Mesendoderm (in vitro differentiated cells): ENCODE measurements at regions not wholly inside any gene's neighbourhood (a gene's known extent, or its start where the extent isn't known, plus 50 kb on each side); places are given as distances from the start of the nearest gene placed in this dataset.

ENCODE experiments used
- DNase-seq: peaks from one replicate; pipeline ENCODE4 v3.0.0; 2013
- H2AK5ac ChIP-seq: 2 replicates; pipeline ENCODE4 v1.6.1; 2013; ENCODE audit warnings: low read length, inconsistent platforms
- H2BK120ac ChIP-seq: 2 replicates; pipeline ENCODE4 v1.6.1; 2013; ENCODE audit warnings: low read depth, mild to moderate bottlenecking, low read length, moderate library complexity, mixed read lengths
- H2BK15ac ChIP-seq: replicated peaks from 2 replicates; pipeline ENCODE4 v1.6.1; 2013; ENCODE audit warnings: low read depth, mild to moderate bottlenecking, moderate library complexity
- H2BK5ac ChIP-seq: 2 replicates; pipeline ENCODE4 v1.6.1; 2013; ENCODE audit warnings: low read length, inconsistent platforms
- H3K18ac ChIP-seq: 2 replicates; pipeline ENCODE4 v1.6.1; 2013; ENCODE audit warnings: mild to moderate bottlenecking, low read length, mixed read lengths
- H3K23ac ChIP-seq: one replicate; pipeline ENCODE4 v1.6.1; 2013; ENCODE audit warnings: low read length
- H3K27ac ChIP-seq: 2 replicates; pipeline ENCODE4 v1.5.1; 2013; ENCODE audit warnings: low read depth, mild to moderate bottlenecking, inconsistent platforms, low read length, moderate library complexity
- H3K27me3 ChIP-seq: 2 replicates; pipeline ENCODE4 v1.6.1; 2013; ENCODE audit warnings: low read length, control low read depth, mild to moderate bottlenecking, inconsistent platforms; ENCODE audit not compliant: insufficient read depth, poor library complexity
- H3K36me3 ChIP-seq: 2 replicates; pipeline ENCODE4 v1.6.1; 2013; ENCODE audit warnings: low read length, inconsistent platforms; ENCODE audit not compliant: control insufficient read depth, insufficient read depth
- H3K4ac ChIP-seq: one replicate; pipeline ENCODE4 v1.6.1; 2013; ENCODE audit warnings: low read depth, mild to moderate bottlenecking, low read length, moderate library complexity
- H3K4me1 ChIP-seq: 2 replicates; pipeline ENCODE4 v1.6.1; 2013; ENCODE audit warnings: low read depth, low read length, inconsistent platforms; ENCODE audit not compliant: control insufficient read depth
- H3K4me2 ChIP-seq: 2 replicates; pipeline ENCODE4 v1.6.1; 2013; ENCODE audit warnings: low read length
- H3K4me3 ChIP-seq: 2 replicates; pipeline ENCODE4 v1.5.1; 2013; ENCODE audit warnings: mild to moderate bottlenecking, low read length
- H3K56ac ChIP-seq: one replicate; pipeline ENCODE4 v1.6.1; 2013; ENCODE audit warnings: low read length
- H3K79me1 ChIP-seq: 2 replicates; pipeline ENCODE4 v1.6.1; 2013; ENCODE audit warnings: low read length, inconsistent platforms
- H3K79me2 ChIP-seq: 2 replicates; pipeline ENCODE4 v1.6.1; 2013; ENCODE audit warnings: mild to moderate bottlenecking, low read length; ENCODE audit not compliant: control insufficient read depth, insufficient read depth
- H3K9ac ChIP-seq: 2 replicates; pipeline ENCODE4 v1.6.1; 2013; ENCODE audit warnings: low read length, inconsistent platforms
- H4K5ac ChIP-seq: one replicate; pipeline ENCODE4 v1.6.1; 2013; ENCODE audit warnings: low read length
- H4K8ac ChIP-seq: one replicate; pipeline ENCODE4 v1.6.1; 2013; ENCODE audit warnings: low read depth, mild to moderate bottlenecking, control low read depth, low read length, moderate library complexity
- WGBS: extraction: QIAGEN DNeasy Blood & Tissue Kit; methylation state at CpG from one replicate; pipeline ENCODE4 v1.1.7; 2013; ENCODE audit warnings: low lambda C conversion rate, missing lambda C conversion rate; ENCODE audit not compliant: insufficient coverage; ENCODE audit errors: extremely low coverage; 5-methylcytosine and 5-hydroxymethylcytosine counted together

GRCh38 chr19:30890033-30890432 lies 459.2 kb downstream of the TSHZ3 start:
- Histone ChIP-seq H3K27ac (no peak overlapping the region), H3K4ac (no peak overlapping the region), H2AK5ac (no peak overlapping the region), H3K9ac (no peak overlapping the region), H2BK120ac (no peak overlapping the region), H2BK5ac (no peak overlapping the region), H3K56ac (no peak overlapping the region), H3K36me3 (no peaks in the 10 kb centered on the region), H3K4me2 (no peak overlapping the region), H2BK15ac (no peak overlapping the region), H3K4me1 (peaks cover 2% of the 10 kb centered on the region), H3K18ac (no peak overlapping the region), H4K5ac (no peak overlapping the region), H3K27me3 (no peaks in the 10 kb centered on the region), H3K23ac (no peak overlapping the region), H3K79me2 (no peaks in the 10 kb centered on the region), H3K4me3 (no peak overlapping the region), H3K79me1 (no peaks in the 10 kb centered on the region), H4K8ac (no peak overlapping the region)
- no peak for DNase-seq
- WGBS = no CpG with 5 or more reads among the region's 2 CpGs

- H3K4ac ChIP-seq = no peak overlapping the region
- H3K9ac ChIP-seq = no peak overlapping the region
- H3K4me3 ChIP-seq = no peak overlapping the region
- no peaks in the 10 kb centered on the region for H3K79me2 ChIP-seq
- H3K18ac ChIP-seq = no peak overlapping the region
- no peak overlapping the region for H3K4me2 ChIP-seq
- peaks cover 2% of the 10 kb centered on the region for H3K4me1 ChIP-seq
- no peaks in the 10 kb centered on the region for H3K27me3 ChIP-seq
- H4K8ac ChIP-seq = no peak overlapping the region
- no peak overlapping the region for H3K23ac ChIP-seq
- no peak for DNase-seq
- no peak overlapping the region for H4K5ac ChIP-seq
- H3K27ac ChIP-seq = no peak overlapping the region
- H2BK15ac ChIP-seq = no peak overlapping the region
- H3K79me1 ChIP-seq = no peaks in the 10 kb centered on the region
- WGBS = no CpG with 5 or more reads among the region's 2 CpGs
- H3K56ac ChIP-seq = no peak overlapping the region
- no peak overlapping the region for H2AK5ac ChIP-seq
- H2BK120ac ChIP-seq = no peak overlapping the region
- no peaks in the 10 kb centered on the region for H3K36me3 ChIP-seq
- H2BK5ac ChIP-seq = no peak overlapping the region
Observed at GRCh38 chr19:30888937-30889336, 460.3 kb downstream of the TSHZ3 start.

GRCh38 chr19:30887042-30887441 lies 462.2 kb downstream of the TSHZ3 start:
- Histone ChIP-seq H3K4me1 (peaks cover 2% of the 10 kb centered on the region), H3K56ac (peak overlapping the region; percentile 17), H2BK120ac (no peak overlapping the region), H2BK15ac (no peak overlapping the region), H3K27ac (no peak overlapping the region), H3K4ac (no peak overlapping the region), H3K79me2 (no peaks in the 10 kb centered on the region), H3K27me3 (no peaks in the 10 kb centered on the region), H4K5ac (no peak overlapping the region), H2BK5ac (no peak overlapping the region), H3K18ac (peak overlapping the region; percentile 32), H3K36me3 (no peaks in the 10 kb centered on the region), H3K9ac (no peak overlapping the region), H3K23ac (no peak overlapping the region), H4K8ac (no peak overlapping the region), H3K79me1 (no peaks in the 10 kb centered on the region), H2AK5ac (no peak overlapping the region), H3K4me3 (no peak overlapping the region), H3K4me2 (no peak overlapping the region)
- no CpG with 5 or more reads among the region's 6 CpGs for WGBS
- no peak for DNase-seq

GRCh38 chr19:30886222-30886621 lies 463.0 kb downstream of the TSHZ3 start:
- H2BK5ac ChIP-seq = no peak overlapping the region
- H3K36me3 ChIP-seq = no peaks in the 10 kb centered on the region
- no peaks in the 10 kb centered on the region for H3K79me2 ChIP-seq
- no peak overlapping the region for H2BK15ac ChIP-seq
- no peak overlapping the region for H4K5ac ChIP-seq
- H3K9ac ChIP-seq = no peak overlapping the region
- H3K79me1 ChIP-seq = no peaks in the 10 kb centered on the region
- no peak overlapping the region for H2AK5ac ChIP-seq
- H3K4me3 ChIP-seq = no peak overlapping the region
- H3K4me1 ChIP-seq = peaks cover 2% of the 10 kb centered on the region
- H3K18ac ChIP-seq = no peak overlapping the region
- H3K4ac ChIP-seq = no peak overlapping the region
- H3K27ac ChIP-seq = no peak overlapping the region
- no peak overlapping the region for H3K23ac ChIP-seq
- no peak overlapping the region for H3K4me2 ChIP-seq
- no CpG with 5 or more reads among the region's 7 CpGs for WGBS
- no peak for DNase-seq
- no peak overlapping the region for H2BK120ac ChIP-seq
- peak overlapping the region; percentile 28 for H3K56ac ChIP-seq
- no peaks in the 10 kb centered on the region for H3K27me3 ChIP-seq
- H4K8ac ChIP-seq = no peak overlapping the region

GRCh38 chr19:30884146-30884812 lies 465.0 kb downstream of the TSHZ3 start:
- Histone ChIP-seq H3K4me3 (no peak overlapping the region), H3K23ac (no peak overlapping the region), H3K27me3 (no peaks in the 10 kb centered on the region), H3K27ac (no peak overlapping the region), H2BK15ac (no peak overlapping the region), H3K9ac (no peak overlapping the region), H2BK5ac (no peak overlapping the region), H3K18ac (no peak overlapping the region), H2BK120ac (no peak overlapping the region), H3K4ac (no peak overlapping the region), H3K79me2 (no peaks in the 10 kb centered on the region), H4K8ac (no peak overlapping the region), H2AK5ac (no peak overlapping the region), H3K4me1 (peaks cover 2% of the 10 kb centered on the region), H3K36me3 (no peaks in the 10 kb centered on the region), H3K4me2 (no peak overlapping the region), H3K56ac (no peak overlapping the region), H3K79me1 (no peaks in the 10 kb centered on the region), H4K5ac (no peak overlapping the region)
- WGBS = no CpG with 5 or more reads among the region's 11 CpGs
- peak; percentile 51 for DNase-seq

- Histone ChIP-seq H3K4ac (no peak overlapping the region), H3K79me2 (no peaks in the 10 kb centered on the region), H2BK15ac (no peak overlapping the region), H3K9ac (no peak overlapping the region), H3K4me2 (no peak overlapping the region), H3K56ac (no peak overlapping the region), H3K23ac (no peak overlapping the region), H4K5ac (no peak overlapping the region), H3K4me1 (peaks cover 2% of the 10 kb centered on the region), H3K4me3 (no peak overlapping the region), H3K79me1 (no peaks in the 10 kb centered on the region), H2BK120ac (no peak overlapping the region), H2AK5ac (no peak overlapping the region), H3K27ac (no peak overlapping the region), H3K27me3 (no peaks in the 10 kb centered on the region), H3K36me3 (no peaks in the 10 kb centered on the region), H3K18ac (no peak overlapping the region), H2BK5ac (no peak overlapping the region), H4K8ac (no peak overlapping the region)
- no CpG with 5 or more reads among the region's 4 CpGs for WGBS
- peak; percentile 35 for DNase-seq
Observed at GRCh38 chr19:30883071-30883470, 466.2 kb downstream of the TSHZ3 start.
